Fibroblast of mammary gland (primary cell): ENCODE measurements at regions not wholly inside any gene's neighbourhood (a gene's known extent, or its start where the extent isn't known, plus 50 kb on each side); places are given as distances from the start of the nearest gene placed in this dataset.

Source experiments
- DNase-seq: peaks from one replicate; pipeline ENCODE4 v3.0.0-alpha.2; 2010; ENCODE audit warnings: low read depth
- H3K4me3 ChIP-seq: 2 replicates; pipeline ENCODE4 v1.5.1; 2011; ENCODE audit warnings: low read depth, mild to moderate bottlenecking, low read length, moderate library complexity; ENCODE audit not compliant: control insufficient read depth
- CTCF ChIP-seq: conservative IDR thresholded peaks from 2 replicates; pipeline ENCODE4 v1.5.1; 2011; ENCODE audit warnings: low read depth, low read length, inconsistent platforms; ENCODE audit not compliant: control insufficient read depth, insufficient read depth

DNA sequence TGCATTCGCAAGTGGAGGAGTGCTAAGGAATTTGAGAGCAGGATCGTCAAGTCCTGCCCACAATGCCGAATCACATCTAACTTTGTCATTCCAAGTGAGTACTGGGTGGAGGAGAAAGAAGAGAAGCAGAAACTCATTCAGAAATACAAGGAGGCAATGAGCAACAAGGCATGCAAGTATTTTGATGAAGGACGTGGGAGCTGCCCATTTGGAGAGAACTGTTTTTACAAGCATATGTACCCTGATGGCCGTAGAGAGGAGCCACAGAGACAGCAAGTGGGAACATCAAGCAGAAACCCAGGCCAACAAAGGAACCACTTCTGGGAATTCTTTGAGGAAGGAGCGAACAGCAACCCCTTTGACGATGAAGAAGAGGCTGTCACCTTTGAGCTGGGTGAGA, 100.2 kb upstream of the MED14 start:
- TF ChIP-seq CTCF, result no peak
- H3K4me3 ChIP-seq, result no peak overlapping the region

DNA sequence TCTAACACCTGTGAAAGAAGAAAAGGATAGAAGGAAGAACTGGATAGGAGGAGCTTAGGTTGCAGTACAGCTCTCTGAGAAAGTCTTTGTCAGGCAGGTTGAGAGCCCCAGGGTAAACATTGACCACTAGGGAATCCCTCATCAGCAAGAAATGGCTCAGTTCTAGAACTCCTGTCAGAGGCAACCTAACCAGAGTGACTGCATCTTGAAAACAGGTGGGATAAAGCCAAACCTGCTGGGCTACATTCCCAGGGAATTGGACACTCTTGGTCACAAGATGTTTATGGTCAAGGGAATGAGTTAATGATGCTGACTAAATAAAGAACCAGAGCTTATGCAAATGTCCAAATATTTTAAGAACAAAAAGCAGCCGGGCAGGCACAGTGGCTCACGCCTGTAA, 108.3 kb upstream of the MED14 start:
- DNase-seq, result no peak
- no peak for TF ChIP-seq CTCF

More for the DNA sequence above, 100.2 kb upstream of the MED14 start:
- DNase-seq, result no peak

DNA sequence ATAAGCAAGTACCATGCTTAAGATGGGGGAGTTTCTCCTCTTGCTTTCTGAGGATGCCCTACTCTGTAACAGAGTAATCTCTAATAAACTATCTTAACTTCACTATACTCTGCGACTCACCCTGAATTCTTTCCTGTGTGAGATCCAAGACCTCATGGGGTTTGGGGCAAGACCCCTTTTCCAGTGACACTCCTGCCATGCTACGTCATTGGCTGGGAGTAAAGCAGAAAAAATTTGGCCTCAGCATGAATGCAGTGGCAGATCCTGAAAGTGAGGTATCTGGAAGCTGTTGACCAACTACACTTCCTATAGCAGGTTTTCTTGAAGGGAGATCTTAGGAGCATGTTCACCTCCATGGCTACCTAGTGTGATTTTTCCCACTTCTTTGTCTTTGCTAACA, 109.1 kb upstream of the MED14 start:
- H3K4me3 ChIP-seq, result no peak overlapping the region
- DNase-seq, result no peak
- TF ChIP-seq CTCF, result no peak

More for the DNA sequence above, 108.3 kb upstream of the MED14 start:
- H3K4me3 ChIP-seq, result no peak overlapping the region

GRCh38 chrX:40845331-40845911, 110.1 kb upstream of the MED14 start:
- no peak for TF ChIP-seq CTCF
- H3K4me3 ChIP-seq, result no peak overlapping the region
- DNase-seq, result peak; percentile 91

GRCh38 chrX:40849906-40850823, 114.8 kb upstream of the MED14 start:
- no peak overlapping the region for H3K4me3 ChIP-seq
- no peak for DNase-seq
- no peak for TF ChIP-seq CTCF

DNA sequence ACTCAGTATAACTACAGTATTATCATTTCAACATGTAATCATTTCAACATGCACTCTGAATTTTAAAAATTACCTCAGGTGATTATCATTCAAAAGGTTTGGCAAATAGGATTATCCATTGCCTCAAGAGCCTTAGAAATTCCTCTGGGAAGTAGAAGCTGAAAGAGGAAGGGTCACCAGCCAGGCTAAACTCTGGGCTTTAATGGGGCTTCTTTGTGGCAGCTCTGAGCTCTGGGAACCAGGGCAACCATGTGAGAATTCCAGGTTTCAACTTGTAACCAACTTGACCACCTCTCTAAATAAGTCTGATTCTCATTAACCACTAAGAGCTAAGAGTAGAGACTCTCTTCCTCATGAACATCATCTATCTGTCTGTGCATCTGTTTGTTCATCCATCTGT, 117.2 kb upstream of the MED14 start:
- no peak overlapping the region for H3K4me3 ChIP-seq
- DNase-seq, result no peak
- TF ChIP-seq CTCF, result no peak
